MM.1S (cell line): ENCODE measurements at regions not wholly inside any gene's neighbourhood (a gene's known extent, or its start where the extent isn't known, plus 50 kb on each side); places are given as distances from the start of the nearest gene placed in this dataset.

Source experiments
- CTCF ChIP-seq: fragments of 300-600 bp; sonication (generic); IDR thresholded peaks from 2 replicates; pipeline ENCODE4 v1.5.1; 2016; ENCODE audit warnings: antibody characterized with exemption, low read length, mixed read lengths
- EZH2 ChIP-seq: fragments of 300-600 bp; sonication (generic); optimal IDR thresholded peaks from 2 replicates; pipeline ENCODE3; 2017; ENCODE audit warnings: low read depth, mild to moderate bottlenecking, antibody characterized with exemption, low read length, mixed read lengths

DNA sequence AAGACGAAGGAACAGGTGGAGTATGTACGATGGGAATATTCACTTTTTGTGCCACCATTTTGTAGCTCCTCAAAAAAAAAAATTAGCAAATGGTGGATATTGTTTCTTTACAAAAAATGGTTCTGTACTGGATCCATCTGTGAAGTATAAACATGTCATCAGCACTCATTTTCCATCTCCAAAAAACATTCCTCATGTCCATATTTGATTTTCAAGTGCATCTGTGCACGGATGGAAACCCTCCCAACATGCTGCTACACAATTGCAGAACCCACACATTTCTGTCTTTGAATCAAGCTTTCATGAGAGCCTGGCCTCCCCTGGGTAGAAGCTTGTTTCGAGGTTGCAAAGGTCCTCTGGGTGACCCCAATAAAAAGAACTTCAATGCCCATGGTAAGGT, 59.6 kb upstream of the ZEB2 start:
- TF ChIP-seq EZH2 (no peak), CTCF (no peak)
